Dendritic cell treated with granulocyte-macrophage colony-stimulating factor and Interleukin-4, amounts not matched to agents 40 ng/mL and 50 ng/mL, for 4 days (primary cell): ENCODE measurements at regions not wholly inside any gene's neighbourhood (a gene's known extent, or its start where the extent isn't known, plus 50 kb on each side); places are given as distances from the start of the nearest gene placed in this dataset.

Experiments
- H3K27ac Mint-ChIP-seq: one replicate; pipeline ENCODE4 v1.8.0; 2022; ENCODE audit warnings: mild to moderate bottlenecking, mixed read lengths
- H3K27me3 Mint-ChIP-seq: one replicate; pipeline ENCODE4 v1.8.0; 2022; ENCODE audit warnings: mild to moderate bottlenecking, mixed read lengths
- H3K36me3 Mint-ChIP-seq: one replicate; pipeline ENCODE4 v1.8.0; 2022; ENCODE audit warnings: low read depth, mixed read lengths
- H3K4me1 Mint-ChIP-seq: one replicate; pipeline ENCODE4 v1.8.0; 2022; ENCODE audit warnings: low read depth, mixed read lengths
- H3K4me3 Mint-ChIP-seq: one replicate; pipeline ENCODE4 v1.8.0; 2022; ENCODE audit warnings: mild to moderate bottlenecking, moderate library complexity, mixed read lengths
- H3K9me3 Mint-ChIP-seq: one replicate; pipeline ENCODE4 v1.8.0; 2022; ENCODE audit warnings: mixed read lengths
- intact Hi-C: fragments of 100-400 bp; cut with micrococcal nuclease; formaldehyde crosslinking; loops from one replicate; pipeline ENCODE4 v1.15.0; 2022

GRCh38 chr18:29164993-29165599 lies 988.2 kb upstream of the CDH2 start:
- no peaks in the 10 kb centered on the region for H3K36me3 Mint-ChIP-seq
- intact Hi-C loops: no loop called here
- peaks cover 16% of the 10 kb centered on the region for H3K9me3 Mint-ChIP-seq
- no peak overlapping the region for H3K27ac Mint-ChIP-seq
- H3K4me3 Mint-ChIP-seq: no peak overlapping the region
- no peaks in the 10 kb centered on the region for H3K27me3 Mint-ChIP-seq
- H3K4me1 Mint-ChIP-seq: no peaks in the 10 kb centered on the region

- no peak overlapping the region for H3K27ac Mint-ChIP-seq
- peaks cover 13% of the 10 kb centered on the region for H3K9me3 Mint-ChIP-seq
- intact Hi-C loops: no loop called here
These were observed 987.2 kb upstream of the CDH2 start for GRCh38 chr18:29164020-29164706.

GRCh38 chr18:29163596-29163995 lies 986.7 kb upstream of the CDH2 start:
- Mint-ChIP-seq H3K27ac (no peak overlapping the region), H3K4me3 (no peak overlapping the region), H3K4me1 (no peaks in the 10 kb centered on the region), H3K27me3 (no peaks in the 10 kb centered on the region), H3K9me3 (peaks cover 8% of the 10 kb centered on the region), H3K36me3 (no peaks in the 10 kb centered on the region)
- intact Hi-C loops: no loop called here

More at GRCh38 chr18:29164020-29164706, 987.2 kb upstream of the CDH2 start:
- H3K4me3 Mint-ChIP-seq: no peak overlapping the region
- H3K36me3 Mint-ChIP-seq: no peaks in the 10 kb centered on the region
- no peaks in the 10 kb centered on the region for H3K27me3 Mint-ChIP-seq
- no peaks in the 10 kb centered on the region for H3K4me1 Mint-ChIP-seq

GRCh38 chr18:29161429-29161828 lies 984.5 kb upstream of the CDH2 start:
- Mint-ChIP-seq H3K27me3 (no peaks in the 10 kb centered on the region), H3K4me3 (no peak overlapping the region), H3K9me3 (no peaks in the 10 kb centered on the region), H3K27ac (no peak overlapping the region), H3K36me3 (no peaks in the 10 kb centered on the region), H3K4me1 (no peaks in the 10 kb centered on the region)
- intact Hi-C loops: no loop called here

DNA sequence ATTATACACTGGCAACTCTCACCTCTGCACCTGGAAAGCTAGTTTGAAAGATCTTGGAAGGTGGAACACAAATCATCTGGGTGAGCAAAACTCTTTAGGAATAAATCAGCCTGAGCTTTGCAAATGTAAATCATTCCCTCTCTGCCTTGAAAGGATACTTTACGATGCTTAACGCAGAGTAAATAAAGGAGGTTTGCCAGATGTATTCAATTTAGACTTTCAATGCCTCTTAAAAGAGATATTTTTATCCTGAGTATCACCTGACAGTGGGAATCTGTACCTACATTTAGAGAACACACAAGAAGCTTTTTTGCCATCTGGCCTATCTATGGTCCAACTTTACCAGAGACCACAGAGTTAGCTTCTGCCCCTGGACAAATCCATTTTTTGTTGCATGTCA lies 983.2 kb upstream of the CDH2 start:
- Mint-ChIP-seq H3K4me3 (no peak overlapping the region), H3K36me3 (no peaks in the 10 kb centered on the region), H3K9me3 (no peaks in the 10 kb centered on the region), H3K27me3 (no peaks in the 10 kb centered on the region), H3K27ac (no peak overlapping the region), H3K4me1 (no peaks in the 10 kb centered on the region)
- intact Hi-C loops: no loop called here

- no peak overlapping the region for H3K4me3 Mint-ChIP-seq
- H3K27me3 Mint-ChIP-seq: no peaks in the 10 kb centered on the region
- H3K9me3 Mint-ChIP-seq: no peaks in the 10 kb centered on the region
- H3K36me3 Mint-ChIP-seq: no peaks in the 10 kb centered on the region
- no peak overlapping the region for H3K27ac Mint-ChIP-seq
- intact Hi-C loops: no loop called here
- H3K4me1 Mint-ChIP-seq: peaks cover 4% of the 10 kb centered on the region
These were observed 981.0 kb upstream of the CDH2 start for GRCh38 chr18:29157905-29158304.

DNA sequence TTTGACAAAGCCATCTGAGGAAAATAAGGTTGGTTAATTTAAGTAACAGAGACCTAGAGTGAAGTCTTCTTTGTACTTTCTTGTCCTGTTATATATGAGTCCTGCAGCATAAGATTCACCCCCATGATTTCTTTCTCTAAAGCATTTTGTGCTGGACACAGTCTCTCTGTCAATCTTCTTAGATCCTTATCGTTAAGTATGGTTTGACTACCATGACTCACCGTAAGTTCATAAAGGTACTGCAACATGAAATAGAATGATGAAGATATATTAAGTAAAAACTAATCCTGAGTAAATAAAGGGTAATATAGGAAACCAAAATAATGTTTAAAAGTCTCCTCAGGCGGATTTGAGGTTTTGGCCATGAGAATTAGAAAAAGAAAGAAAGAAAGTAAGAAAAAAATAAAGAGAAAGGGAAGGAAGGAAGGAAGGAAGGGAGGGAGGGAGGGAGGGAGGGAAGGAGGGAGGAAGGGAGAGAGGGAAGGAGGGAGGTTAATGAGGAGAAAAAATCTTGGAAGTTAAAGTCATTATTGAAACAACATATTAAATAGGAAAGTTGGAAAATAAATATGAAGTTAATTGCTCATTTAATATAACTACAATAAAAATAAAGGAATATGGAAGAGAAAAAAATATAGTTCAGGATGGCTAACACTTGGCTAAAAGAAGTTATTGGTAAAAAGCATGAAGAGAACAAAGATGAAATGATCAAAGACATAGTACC lies 980.3 kb upstream of the CDH2 start:
- Mint-ChIP-seq H3K27ac (no peak overlapping the region), H3K36me3 (no peaks in the 10 kb centered on the region)

DNA sequence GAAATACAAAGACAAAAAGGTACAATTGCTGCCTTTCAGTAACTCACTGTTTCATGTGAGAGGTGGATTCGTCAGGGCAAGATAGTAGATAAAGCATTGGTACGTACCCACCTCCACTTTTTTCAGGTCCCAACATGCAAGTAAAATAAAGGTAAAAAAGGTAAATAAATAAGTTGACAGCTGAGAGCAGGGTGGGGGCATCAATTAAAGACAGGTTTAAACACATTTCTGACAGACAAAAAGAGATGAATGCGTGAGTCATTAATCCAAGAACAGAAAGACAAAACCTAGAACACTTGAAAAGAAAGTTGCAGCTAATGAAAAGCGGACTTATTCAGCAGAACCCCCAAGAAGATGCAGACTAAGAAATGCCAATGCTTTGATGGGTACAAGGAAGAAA lies 979.6 kb upstream of the CDH2 start:
- H3K4me3 Mint-ChIP-seq: no peak overlapping the region
- H3K36me3 Mint-ChIP-seq: no peaks in the 10 kb centered on the region
- H3K27me3 Mint-ChIP-seq: no peaks in the 10 kb centered on the region
- H3K27ac Mint-ChIP-seq: no peak overlapping the region
- no peaks in the 10 kb centered on the region for H3K9me3 Mint-ChIP-seq
- H3K4me1 Mint-ChIP-seq: peaks cover 7% of the 10 kb centered on the region
- intact Hi-C loops: no loop called here

More for the DNA sequence above, 980.3 kb upstream of the CDH2 start:
- no peaks in the 10 kb centered on the region for H3K27me3 Mint-ChIP-seq
- H3K4me1 Mint-ChIP-seq: peaks cover 7% of the 10 kb centered on the region
- H3K9me3 Mint-ChIP-seq: no peaks in the 10 kb centered on the region
- intact Hi-C loops: no loop called here
- no peak overlapping the region for H3K4me3 Mint-ChIP-seq

DNA sequence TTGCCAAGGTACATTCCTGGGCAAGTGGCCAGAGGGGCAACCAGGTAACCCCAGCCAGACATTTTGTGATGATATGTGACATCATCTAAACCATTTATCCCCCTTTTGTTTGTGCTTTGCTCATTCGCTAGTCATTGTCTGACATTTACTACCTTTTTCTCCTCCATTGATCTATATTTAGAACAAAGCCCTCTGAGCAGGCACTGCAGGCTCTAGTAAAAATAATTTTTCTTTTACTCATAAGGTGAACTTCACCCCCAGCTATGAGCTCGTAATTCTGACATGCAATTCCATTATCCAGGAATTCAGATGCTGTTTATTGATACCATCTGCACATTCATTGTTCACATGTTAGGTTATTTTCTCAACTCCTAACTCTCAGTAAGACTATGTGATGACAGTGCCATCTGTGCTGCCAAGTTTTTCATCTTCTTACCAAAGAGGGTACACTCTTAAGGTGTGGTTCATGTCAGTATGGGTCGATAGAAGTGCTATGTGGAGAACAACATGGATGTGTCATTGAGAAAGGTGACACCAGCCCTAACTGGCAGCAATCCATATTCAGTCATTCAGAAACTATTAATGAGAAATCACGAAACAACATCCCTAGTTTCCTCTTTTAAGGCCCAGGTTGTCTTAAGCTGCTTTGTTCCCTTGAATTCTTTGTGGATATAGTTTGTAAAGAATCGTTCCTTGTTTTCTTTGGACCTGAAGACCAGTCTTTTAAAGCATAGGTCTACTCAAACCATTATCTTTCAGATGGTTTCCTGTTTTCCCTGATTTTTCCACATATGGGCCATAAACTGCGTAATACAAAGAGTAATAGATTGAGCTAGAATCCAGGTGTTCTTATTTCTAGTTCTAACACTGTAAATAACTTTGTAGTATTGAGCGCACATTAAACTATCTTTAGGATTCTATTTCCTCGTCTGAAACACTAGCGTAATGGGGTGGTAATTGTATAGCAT lies 978.1 kb upstream of the CDH2 start:
- no peaks in the 10 kb centered on the region for H3K27me3 Mint-ChIP-seq
- intact Hi-C loops: no loop called here
- H3K4me3 Mint-ChIP-seq: no peak overlapping the region
- H3K36me3 Mint-ChIP-seq: no peaks in the 10 kb centered on the region
- H3K27ac Mint-ChIP-seq: no peak overlapping the region
- no peaks in the 10 kb centered on the region for H3K9me3 Mint-ChIP-seq
- H3K4me1 Mint-ChIP-seq: peaks cover 7% of the 10 kb centered on the region

DNA sequence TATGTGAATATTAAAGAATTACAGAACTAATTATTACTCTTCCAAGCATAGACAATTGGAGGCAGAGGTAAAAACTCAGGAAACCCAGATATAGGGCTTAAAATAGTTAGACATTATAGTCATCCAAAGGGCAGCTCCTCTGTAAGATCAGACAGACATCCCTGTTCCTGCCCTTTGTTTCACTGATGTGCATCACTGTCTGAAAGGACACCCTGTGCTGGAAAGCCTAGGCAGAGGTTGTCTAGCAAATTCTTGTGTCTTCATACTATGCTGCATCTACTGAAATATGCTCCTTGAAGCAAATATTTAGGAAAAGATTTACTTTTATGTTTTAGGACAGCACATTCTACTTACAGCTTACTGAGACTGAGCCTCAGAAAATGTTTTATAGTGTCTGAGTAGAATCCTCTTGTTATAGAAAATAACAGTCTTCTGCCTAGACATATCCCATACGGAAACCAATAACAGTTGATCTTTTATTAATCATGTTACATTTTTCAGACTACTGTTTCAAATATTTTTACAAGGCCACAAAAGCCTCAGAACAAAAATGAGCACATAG lies 977.3 kb upstream of the CDH2 start:
- no peak overlapping the region for H3K4me3 Mint-ChIP-seq
- intact Hi-C loops: no loop called here
- no peaks in the 10 kb centered on the region for H3K36me3 Mint-ChIP-seq
- H3K4me1 Mint-ChIP-seq: peaks cover 7% of the 10 kb centered on the region
- H3K9me3 Mint-ChIP-seq: no peaks in the 10 kb centered on the region
- no peak overlapping the region for H3K27ac Mint-ChIP-seq
- no peaks in the 10 kb centered on the region for H3K27me3 Mint-ChIP-seq

GRCh38 chr18:29153091-29153490 lies 976.2 kb upstream of the CDH2 start:
- no peaks in the 10 kb centered on the region for H3K27me3 Mint-ChIP-seq
- no peaks in the 10 kb centered on the region for H3K9me3 Mint-ChIP-seq
- H3K4me3 Mint-ChIP-seq: no peak overlapping the region
- no peak overlapping the region for H3K27ac Mint-ChIP-seq
- peaks cover 7% of the 10 kb centered on the region for H3K4me1 Mint-ChIP-seq
- no peaks in the 10 kb centered on the region for H3K36me3 Mint-ChIP-seq
- intact Hi-C loops: no loop called here

DNA sequence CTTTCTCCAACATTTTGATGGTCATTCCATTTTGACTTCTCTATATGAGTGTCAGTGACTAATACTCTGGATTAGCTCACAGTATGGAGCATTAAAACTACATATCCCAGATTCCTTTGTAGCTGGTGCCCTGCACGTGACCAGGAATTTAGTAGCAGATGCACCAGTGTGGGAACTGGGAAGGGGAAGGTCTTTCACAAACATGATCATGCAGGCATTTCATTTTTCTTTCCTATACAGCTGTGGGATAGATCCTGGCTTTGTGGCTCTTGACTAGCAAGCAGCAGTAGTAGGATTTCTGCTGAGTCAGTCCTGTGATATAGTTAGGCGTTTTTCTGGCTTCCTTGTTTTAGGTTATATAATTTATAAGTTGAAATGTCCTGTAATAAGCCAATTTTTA lies 971.0 kb upstream of the CDH2 start:
- intact Hi-C loops: no loop called here
- Mint-ChIP-seq H3K4me1 (peaks cover 7% of the 10 kb centered on the region), H3K27me3 (no peaks in the 10 kb centered on the region), H3K27ac (no peak overlapping the region), H3K4me3 (no peak overlapping the region), H3K9me3 (no peaks in the 10 kb centered on the region), H3K36me3 (no peaks in the 10 kb centered on the region)

GRCh38 chr18:29146068-29146467 lies 969.1 kb upstream of the CDH2 start:
- H3K4me1 Mint-ChIP-seq: peaks cover 4% of the 10 kb centered on the region
- H3K27me3 Mint-ChIP-seq: no peaks in the 10 kb centered on the region
- H3K36me3 Mint-ChIP-seq: no peaks in the 10 kb centered on the region
- intact Hi-C loops: no loop called here
- no peak overlapping the region for H3K4me3 Mint-ChIP-seq
- H3K27ac Mint-ChIP-seq: no peak overlapping the region
- H3K9me3 Mint-ChIP-seq: no peaks in the 10 kb centered on the region
